Astrocyte of the spinal cord (primary cell): ENCODE measurements at regions not wholly inside any gene's neighbourhood (a gene's known extent, or its start where the extent isn't known, plus 50 kb on each side); places are given as distances from the start of the nearest gene placed in this dataset.

ENCODE experiments used
- DNase-seq: peaks from one replicate; pipeline ENCODE4 v3.0.0; 2011; ENCODE audit warnings: low read depth, low spot score
- H3K4me3 ChIP-seq: 2 replicates; pipeline ENCODE4 v1.5.1; 2011; ENCODE audit warnings: low read depth, mild to moderate bottlenecking, low read length, moderate library complexity
- CTCF ChIP-seq: IDR thresholded peaks from 2 replicates; pipeline ENCODE4 v1.5.1; 2012; ENCODE audit warnings: low read depth, mild to moderate bottlenecking, low read length, inconsistent platforms
- in situ Hi-C: cut with HindIII; loops from 2 replicates; pipeline ENCODE4 v1.10.0; 2017; ENCODE audit warnings: low sequenced_read_pairs

GRCh38 chr2:144054911-144055310 lies 465.0 kb downstream of the ZEB2 start:
- no peak overlapping the region for H3K4me3 ChIP-seq
- in situ Hi-C loops = no loop called here
- TF ChIP-seq CTCF = no peak
- no peak for DNase-seq

- in situ Hi-C loops = no loop called here
- H3K4me3 ChIP-seq = no peak overlapping the region
- no peak for TF ChIP-seq CTCF
- no peak for DNase-seq
Observed at GRCh38 chr2:144052083-144052482, 467.8 kb downstream of the ZEB2 start.

- no peak for TF ChIP-seq CTCF
- DNase-seq = no peak
- no peak overlapping the region for H3K4me3 ChIP-seq
- in situ Hi-C loops = no loop called here
Observed at GRCh38 chr2:144049137-144049536, 470.8 kb downstream of the ZEB2 start.

- H3K4me3 ChIP-seq = no peak overlapping the region
- DNase-seq = no peak
- TF ChIP-seq CTCF = no peak
- in situ Hi-C loops = no loop called here
Observed at GRCh38 chr2:144048631-144049060, 471.3 kb downstream of the ZEB2 start.

GRCh38 chr2:144042751-144043150 lies 477.2 kb downstream of the ZEB2 start:
- no peak overlapping the region for H3K4me3 ChIP-seq
- in situ Hi-C loops = no loop called here
- DNase-seq = no peak
- no peak for TF ChIP-seq CTCF

- in situ Hi-C loops = no loop called here
- H3K4me3 ChIP-seq = no peak overlapping the region
- no peak for TF ChIP-seq CTCF
- no peak for DNase-seq
Observed at GRCh38 chr2:144041612-144042011, 478.3 kb downstream of the ZEB2 start.

- no peak overlapping the region for H3K4me3 ChIP-seq
- in situ Hi-C loops = no loop called here
- DNase-seq = no peak
- TF ChIP-seq CTCF = no peak
Observed at GRCh38 chr2:144040834-144041233, 479.1 kb downstream of the ZEB2 start.
